OCI-LY3 (cell line): ENCODE measurements at regions not wholly inside any gene's neighbourhood (a gene's known extent, or its start where the extent isn't known, plus 50 kb on each side); places are given as distances from the start of the nearest gene placed in this dataset.

Experiments
- H2AFZ ChIP-seq: fragments of 200-600, 300-600 bp; shearing (Covaris generic); 2 replicates; pipeline ENCODE4 v1.6.0; 2014; ENCODE audit warnings: antibody characterized with exemption, low read depth, low read length
- H3K27ac ChIP-seq: fragments of 200-600, 300-600 bp; sonication (generic); 2 replicates; pipeline ENCODE4 v1.5.1; 2014; ENCODE audit warnings: mild to moderate bottlenecking, low read length, moderate library complexity, mixed read lengths
- H3K27me3 ChIP-seq: fragments of 200-600, 300-600 bp; sonication (generic); 2 replicates; pipeline ENCODE4 v1.6.1; 2014; ENCODE audit warnings: low read depth, low read length, mixed read lengths
- H3K36me3 ChIP-seq: fragments of 200-600, 300-600 bp; sonication (generic); replicated peaks from 2 replicates; pipeline ENCODE3; 2014; ENCODE audit warnings: low read depth, low read length, mixed read lengths
- H3K4me1 ChIP-seq: fragments of 300-600, 200-600 bp; sonication (generic); 2 replicates; pipeline ENCODE4 v1.6.1; 2014; ENCODE audit warnings: low read length, mixed read lengths
- H3K4me2 ChIP-seq: fragments of 200-600, 300-600 bp; sonication (generic); 2 replicates; pipeline ENCODE4 v1.6.1; 2014; ENCODE audit warnings: low read length, mixed read lengths
- H3K4me3 ChIP-seq: fragments of 300-600, 200-600 bp; sonication (generic); 2 replicates; pipeline ENCODE4 v1.5.1; 2014; ENCODE audit warnings: antibody characterized with exemption, mild to moderate bottlenecking, low read length, moderate library complexity
- H3K79me2 ChIP-seq: fragments of 300-600, 200-600 bp; shearing (Covaris generic); 2 replicates; pipeline ENCODE4 v1.6.1; 2014; ENCODE audit warnings: mild to moderate bottlenecking, low read length, mixed read lengths
- H3K9ac ChIP-seq: fragments of 300-600, 200-600 bp; shearing (Covaris generic); 2 replicates; pipeline ENCODE4 v1.6.0; 2014; ENCODE audit warnings: mild to moderate bottlenecking, low read length, moderate library complexity
- H3K9me3 ChIP-seq: fragments of 200-600, 300-600 bp; shearing (Covaris generic); 2 replicates; pipeline ENCODE4 v1.6.1; 2014; ENCODE audit warnings: low read length, mixed read lengths; ENCODE audit not compliant: insufficient read depth
- H4K20me1 ChIP-seq: fragments of 200-600, 300-600 bp; sonication (generic); 2 replicates; pipeline ENCODE4 v1.6.1; 2016; ENCODE audit warnings: low read length, mixed read lengths; ENCODE audit not compliant: insufficient read depth
- CTCF ChIP-seq: fragments of 200-600, 300-600 bp; sonication (generic); IDR thresholded peaks from 2 replicates; pipeline ENCODE4 v1.5.1; 2014; ENCODE audit warnings: antibody characterized with exemption, low read length, low read depth
- EZH2phosphoT487 ChIP-seq: fragments of 200-600 bp; shearing (Covaris generic); IDR thresholded peaks from 2 replicates; pipeline ENCODE4 v1.6.1; 2018; ENCODE audit warnings: antibody characterized with exemption, mixed run types, low read depth

- no peaks in the 10 kb centered on the region for H3K9me3 ChIP-seq
- no peak overlapping the region for H2AFZ ChIP-seq
- no peak for TF ChIP-seq EZH2phosphoT487
- TF ChIP-seq CTCF, result no peak
- H3K9ac ChIP-seq, result no peak overlapping the region
- H3K4me2 ChIP-seq, result no peak overlapping the region
- no peaks in the 10 kb centered on the region for H3K27me3 ChIP-seq
- H3K36me3 ChIP-seq, result no peaks in the 10 kb centered on the region
- H3K4me3 ChIP-seq, result no peak overlapping the region
- no peaks in the 10 kb centered on the region for H4K20me1 ChIP-seq
- H3K79me2 ChIP-seq, result no peaks in the 10 kb centered on the region
- no peak overlapping the region for H3K27ac ChIP-seq
- H3K4me1 ChIP-seq, result no peaks in the 10 kb centered on the region
These were observed 625.9 kb upstream of the PKN2 start for GRCh38 chr1:88058205-88058604.

GRCh38 chr1:88060112-88060673 lies 623.9 kb upstream of the PKN2 start:
- Histone ChIP-seq H3K79me2 (no peaks in the 10 kb centered on the region), H3K4me2 (no peak overlapping the region), H3K36me3 (no peaks in the 10 kb centered on the region), H3K4me1 (no peaks in the 10 kb centered on the region), H3K27me3 (no peaks in the 10 kb centered on the region), H3K9me3 (no peaks in the 10 kb centered on the region), H3K9ac (no peak overlapping the region), H3K27ac (no peak overlapping the region), H3K4me3 (no peak overlapping the region), H2AFZ (no peak overlapping the region), H4K20me1 (no peaks in the 10 kb centered on the region)
- TF ChIP-seq EZH2phosphoT487 (no peak), CTCF (no peak)

- Histone ChIP-seq H3K4me3 (no peak overlapping the region), H2AFZ (no peak overlapping the region), H4K20me1 (no peaks in the 10 kb centered on the region), H3K4me1 (no peaks in the 10 kb centered on the region), H3K9me3 (no peaks in the 10 kb centered on the region), H3K27ac (no peak overlapping the region), H3K9ac (no peak overlapping the region), H3K79me2 (no peaks in the 10 kb centered on the region), H3K27me3 (no peaks in the 10 kb centered on the region), H3K4me2 (no peak overlapping the region), H3K36me3 (no peaks in the 10 kb centered on the region)
- no peak for TF ChIP-seq EZH2phosphoT487
- no peak for TF ChIP-seq CTCF
These were observed 623.2 kb upstream of the PKN2 start for GRCh38 chr1:88060750-88061491.

- no peak overlapping the region for H3K9ac ChIP-seq
- no peaks in the 10 kb centered on the region for H3K36me3 ChIP-seq
- H3K4me3 ChIP-seq, result no peak overlapping the region
- TF ChIP-seq EZH2phosphoT487 (no peak), CTCF (peak; percentile 62)
- H3K9me3 ChIP-seq, result no peaks in the 10 kb centered on the region
- H4K20me1 ChIP-seq, result no peaks in the 10 kb centered on the region
- no peaks in the 10 kb centered on the region for H3K4me1 ChIP-seq
- no peak overlapping the region for H3K27ac ChIP-seq
- H3K4me2 ChIP-seq, result no peak overlapping the region
- no peaks in the 10 kb centered on the region for H3K79me2 ChIP-seq
- H2AFZ ChIP-seq, result no peak overlapping the region
- no peaks in the 10 kb centered on the region for H3K27me3 ChIP-seq
These were observed 622.4 kb upstream of the PKN2 start for GRCh38 chr1:88061492-88062177.
